GM23338 (cell line): ENCODE measurements at regions not wholly inside any gene's neighbourhood (a gene's known extent, or its start where the extent isn't known, plus 50 kb on each side); places are given as distances from the start of the nearest gene placed in this dataset.

Experiments
- ATAC-seq: fragments of 200-7000 bp; cut with Tn5 transposase; 3 replicates; pipeline ENCODE4 v1.9.1; 2020
- DNase-seq: peaks from one replicate; pipeline ENCODE4 v3.0.0-alpha.2; 2015; ENCODE audit warnings: low spot score
- H2AFZ ChIP-seq: fragments of 200-600 bp; sonication (generic); 2 replicates; pipeline ENCODE4 v1.8.0; 2016; ENCODE audit warnings: antibody characterized with exemption, mild to moderate bottlenecking, moderate library complexity
- H3F3A ChIP-seq: fragments of 200-600 bp; sonication (generic); replicated peaks from 2 replicates; pipeline ENCODE4 v1.8.0; 2017; ENCODE audit warnings: antibody characterized with exemption, mixed run types, low read depth
- H3K27ac ChIP-seq: fragments of 200-600 bp; sonication (generic); 2 replicates; pipeline ENCODE4 v1.6.1; 2016; ENCODE audit warnings: low read depth
- H3K27me3 ChIP-seq: fragments of 200-600 bp; sonication (generic); 2 replicates; pipeline ENCODE4 v1.8.0; 2016; ENCODE audit warnings: mild to moderate bottlenecking, mixed run types, moderate library complexity; ENCODE audit not compliant: insufficient read depth
- H3K36me3 ChIP-seq: fragments of 200-600 bp; sonication (generic); 2 replicates; pipeline ENCODE4 v1.8.0; 2016; ENCODE audit warnings: mild to moderate bottlenecking; ENCODE audit not compliant: insufficient read depth
- H3K4me1 ChIP-seq: fragments of 200-600 bp; sonication (generic); 2 replicates; pipeline ENCODE4 v1.8.0; 2016; ENCODE audit warnings: mild to moderate bottlenecking, moderate library complexity; ENCODE audit not compliant: insufficient read depth
- H3K4me2 ChIP-seq: fragments of 200-600 bp; sonication (generic); 2 replicates; pipeline ENCODE4 v1.7.1; 2017; ENCODE audit warnings: mixed run types
- H3K4me3 ChIP-seq: fragments of 200-600 bp; sonication (generic); 2 replicates; pipeline ENCODE4 v1.6.1; 2016; ENCODE audit warnings: mixed run types
- H3K79me2 ChIP-seq: fragments of 200-600 bp; sonication (generic); replicated peaks from 2 replicates; pipeline ENCODE4 v1.8.0; 2017; ENCODE audit warnings: mild to moderate bottlenecking; ENCODE audit not compliant: insufficient read depth
- H3K9me2 ChIP-seq: fragments of 200-600 bp; sonication (generic); 2 replicates; pipeline ENCODE4 v1.8.0; 2017; ENCODE audit not compliant: insufficient read depth
- H4K20me1 ChIP-seq: fragments of 200-600 bp; sonication (generic); replicated peaks from 2 replicates; pipeline ENCODE4 v1.8.0; 2017; ENCODE audit warnings: mild to moderate bottlenecking; ENCODE audit not compliant: insufficient read depth
- H3K27ac Mint-ChIP-seq: 2 replicates; pipeline ENCODE4 v1.8.0; 2020; ENCODE audit warnings: inconsistent platforms, mild to moderate bottlenecking, moderate library complexity, mixed read lengths
- H3K27me3 Mint-ChIP-seq: 3 replicates; pipeline ENCODE4 v1.8.0; 2022; ENCODE audit warnings: low read depth, mild to moderate bottlenecking, moderate library complexity, mixed read lengths, inconsistent platforms; ENCODE audit not compliant: insufficient read depth, poor library complexity
- H3K36me3 Mint-ChIP-seq: 3 replicates; pipeline ENCODE4 v1.8.0; 2021; ENCODE audit warnings: low read depth, mild to moderate bottlenecking, inconsistent platforms, moderate library complexity, mixed read lengths
- H3K4me1 Mint-ChIP-seq: 3 replicates; pipeline ENCODE4 v1.8.0; 2020; ENCODE audit warnings: mild to moderate bottlenecking, inconsistent platforms, mixed read lengths
- H3K4me3 Mint-ChIP-seq: 3 replicates; pipeline ENCODE4 v1.8.0; 2021; ENCODE audit warnings: moderate library complexity, mild to moderate bottlenecking, inconsistent platforms, mixed read lengths
- H3K9me3 Mint-ChIP-seq: 3 replicates; pipeline ENCODE4 v1.8.0; 2020; ENCODE audit warnings: moderate library complexity, mild to moderate bottlenecking, inconsistent platforms, mixed read lengths
- CREB1 ChIP-seq: fragments of 250-450 bp; sonication (Bioruptor Pico); IDR thresholded peaks from 2 replicates; pipeline ENCODE4 v1.5.0; 2020; ENCODE audit warnings: low read depth, mild to moderate bottlenecking, moderate library complexity
- ETS1 ChIP-seq: IDR thresholded peaks from 2 replicates; pipeline ENCODE4 v1.6.1; 2016; ENCODE audit warnings: antibody characterized with exemption
- EZH2 ChIP-seq: fragments of 200-600 bp; sonication (generic); IDR thresholded peaks from one replicate; pipeline ENCODE4 v1.8.0; 2017; ENCODE audit warnings: antibody characterized with exemption, mild to moderate bottlenecking, low read depth; ENCODE audit not compliant: unreplicated experiment
- JUNB ChIP-seq: IDR thresholded peaks from one replicate; pipeline ENCODE4 v1.6.1; 2016; ENCODE audit warnings: antibody characterized with exemption; ENCODE audit not compliant: unreplicated experiment
- POLR2AphosphoS5 ChIP-seq: IDR thresholded peaks from 2 replicates; pipeline ENCODE4 v1.6.1; 2016; ENCODE audit warnings: antibody characterized with exemption, low read depth
- REST ChIP-seq: IDR thresholded peaks from one replicate; pipeline ENCODE4 v1.6.1; 2018; ENCODE audit warnings: antibody characterized with exemption; ENCODE audit not compliant: unreplicated experiment
- ZNF331 ChIP-seq: fragments of 250-450 bp; sonication (Bioruptor Pico); IDR thresholded peaks from 2 replicates; pipeline ENCODE4 v1.5.0; 2020; ENCODE audit warnings: low read depth, mild to moderate bottlenecking, moderate library complexity
- ZNF462 ChIP-seq: fragments of 250-450 bp; sonication (Bioruptor Pico); IDR thresholded peaks from 2 replicates; pipeline ENCODE4 v1.5.0; 2020; ENCODE audit warnings: mild to moderate bottlenecking, moderate library complexity

- TF ChIP-seq REST (no peak), ZNF331 (CRISPR knock-in tag) (no peak)
These were observed 186.6 kb upstream of the RORA start (continued) for GRCh38 chr15:61415617-61416120.

GRCh38 chr15:61411902-61412510 is 182.9 kb upstream of the RORA start:
- H3K4me3 ChIP-seq: no peak overlapping the region
- H3K79me2 ChIP-seq: no peaks in the 10 kb centered on the region
- no peak overlapping the region for H3K27ac Mint-ChIP-seq
- 0 out of 2 replicates have a peak, but pooled peaks cover 6% of the 10 kb centered on the region for H3K9me2 ChIP-seq
- no peak overlapping the region for H3K4me3 Mint-ChIP-seq
- no peak overlapping the region for H3K27ac ChIP-seq
- H3K9me3 Mint-ChIP-seq: no peaks in the 10 kb centered on the region
- no peak overlapping the region for H3K4me2 ChIP-seq
- no peaks in the 10 kb centered on the region for H3K4me1 Mint-ChIP-seq
- H3F3A ChIP-seq: no peaks in the 10 kb centered on the region
- no peak overlapping the region for H2AFZ ChIP-seq
- no peaks in the 10 kb centered on the region for H3K27me3 ChIP-seq
- no peaks in the 10 kb centered on the region for H3K4me1 ChIP-seq
- H3K36me3 ChIP-seq: no peaks in the 10 kb centered on the region
- H3K36me3 Mint-ChIP-seq: no peaks in the 10 kb centered on the region
- no peaks in the 10 kb centered on the region for H3K27me3 Mint-ChIP-seq
- ATAC-seq: no peak
- no peaks in the 10 kb centered on the region for H4K20me1 ChIP-seq
- DNase-seq: no peak
- no peak for TF ChIP-seq ZNF331 (CRISPR knock-in tag)
- TF ChIP-seq CREB1 (CRISPR knock-in tag): no peak
- TF ChIP-seq ZNF462 (CRISPR knock-in tag): no peak
- no peak for TF ChIP-seq POLR2AphosphoS5
- TF ChIP-seq JUNB: no peak
- no peak for TF ChIP-seq REST
- no peak for TF ChIP-seq EZH2
- TF ChIP-seq ETS1: no peak
